Epithelial cell of proximal tubule (primary cell): ENCODE measurements at regions not wholly inside any gene's neighbourhood (a gene's known extent, or its start where the extent isn't known, plus 50 kb on each side); places are given as distances from the start of the nearest gene placed in this dataset.

ENCODE experiments used
- DNase-seq: peaks from one replicate; pipeline ENCODE4 v3.0.0-alpha.2; 2011; ENCODE audit warnings: low read depth
- H3K4me3 ChIP-seq: 2 replicates; pipeline ENCODE4 v1.5.1; 2011; ENCODE audit warnings: low read depth, mild to moderate bottlenecking, low read length
- TF ChIP-seq, protein P1 (sequence below): conservative IDR thresholded peaks from 2 replicates; pipeline ENCODE4 v1.5.1; 2012; ENCODE audit warnings: low read depth, mild to moderate bottlenecking, low read length

DNA sequence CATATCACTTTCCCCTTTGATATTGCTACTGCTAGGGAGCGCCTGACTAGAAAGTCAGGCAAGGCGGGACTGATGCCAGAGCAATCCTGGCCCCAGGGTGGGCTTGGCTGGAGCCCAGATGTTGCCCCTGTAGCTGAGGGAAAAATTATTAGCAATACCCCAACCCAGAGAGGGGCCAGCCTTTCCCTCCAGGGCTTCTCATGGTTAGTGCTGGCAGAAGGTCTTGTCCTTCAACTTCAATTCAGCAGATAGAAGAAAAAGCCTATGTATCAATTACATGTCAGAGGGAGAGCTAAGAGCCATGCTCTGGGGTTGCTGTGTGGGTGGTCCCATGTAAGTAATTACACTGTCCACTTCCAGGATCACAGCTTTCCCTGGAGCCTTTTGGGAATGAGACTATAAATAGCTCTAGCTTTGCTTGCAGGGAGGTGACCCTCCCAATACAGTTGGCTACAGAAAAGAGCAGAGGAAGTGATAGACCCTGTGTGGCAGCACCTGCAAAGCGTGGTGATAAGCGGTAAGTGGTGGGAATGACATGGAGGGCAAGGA, 579.1 kb downstream of the CCSER2 start:
- no peak overlapping the region for H3K4me3 ChIP-seq
- TF ChIP-seq, protein P1, sequence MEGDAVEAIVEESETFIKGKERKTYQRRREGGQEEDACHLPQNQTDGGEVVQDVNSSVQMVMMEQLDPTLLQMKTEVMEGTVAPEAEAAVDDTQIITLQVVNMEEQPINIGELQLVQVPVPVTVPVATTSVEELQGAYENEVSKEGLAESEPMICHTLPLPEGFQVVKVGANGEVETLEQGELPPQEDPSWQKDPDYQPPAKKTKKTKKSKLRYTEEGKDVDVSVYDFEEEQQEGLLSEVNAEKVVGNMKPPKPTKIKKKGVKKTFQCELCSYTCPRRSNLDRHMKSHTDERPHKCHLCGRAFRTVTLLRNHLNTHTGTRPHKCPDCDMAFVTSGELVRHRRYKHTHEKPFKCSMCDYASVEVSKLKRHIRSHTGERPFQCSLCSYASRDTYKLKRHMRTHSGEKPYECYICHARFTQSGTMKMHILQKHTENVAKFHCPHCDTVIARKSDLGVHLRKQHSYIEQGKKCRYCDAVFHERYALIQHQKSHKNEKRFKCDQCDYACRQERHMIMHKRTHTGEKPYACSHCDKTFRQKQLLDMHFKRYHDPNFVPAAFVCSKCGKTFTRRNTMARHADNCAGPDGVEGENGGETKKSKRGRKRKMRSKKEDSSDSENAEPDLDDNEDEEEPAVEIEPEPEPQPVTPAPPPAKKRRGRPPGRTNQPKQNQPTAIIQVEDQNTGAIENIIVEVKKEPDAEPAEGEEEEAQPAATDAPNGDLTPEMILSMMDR, result no peak
- no peak for DNase-seq

DNA sequence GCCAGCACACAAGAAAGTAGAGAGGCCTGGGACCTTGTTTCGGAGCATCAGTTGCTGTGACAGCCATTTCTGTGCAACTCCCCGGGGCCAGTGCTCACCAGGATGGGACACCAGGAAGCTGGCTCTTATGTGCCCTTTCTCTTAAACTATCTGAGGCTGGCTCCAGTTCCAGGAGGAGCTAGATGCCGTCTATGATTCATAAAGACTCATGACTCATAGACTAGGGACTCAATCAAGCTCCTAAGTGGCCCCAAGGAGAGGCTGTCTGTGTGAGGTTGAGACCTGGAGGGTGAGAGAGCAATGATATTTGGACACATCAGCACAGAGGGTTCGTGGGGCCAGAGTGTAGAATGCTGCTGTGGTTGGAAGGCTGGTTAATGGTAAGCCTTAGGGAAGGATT, 580.1 kb downstream of the CCSER2 start:
- TF ChIP-seq, protein P1, result no peak
- no peak for DNase-seq
- H3K4me3 ChIP-seq, result no peak overlapping the region

DNA sequence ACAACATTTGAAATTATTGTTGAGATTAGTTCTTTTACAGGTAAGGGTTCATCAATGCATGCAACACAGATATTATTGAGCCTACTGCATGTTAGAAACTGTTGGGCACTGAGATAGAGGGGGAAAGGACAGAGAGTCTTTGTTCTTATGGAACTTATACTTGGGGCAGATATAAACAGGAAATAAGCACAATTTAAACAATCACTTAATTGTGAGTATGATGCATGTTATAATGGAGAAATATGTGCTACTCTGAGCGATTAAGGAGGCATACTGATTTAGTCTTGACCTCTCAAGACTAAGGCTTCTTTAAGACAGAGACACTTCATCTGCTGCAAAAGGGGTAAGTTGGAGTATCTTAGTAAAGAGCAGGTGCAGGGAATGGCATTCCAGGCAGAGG, 593.3 kb downstream of the CCSER2 start:
- no peak for DNase-seq
- TF ChIP-seq, protein P1, result no peak
- H3K4me3 ChIP-seq, result no peak overlapping the region

DNA sequence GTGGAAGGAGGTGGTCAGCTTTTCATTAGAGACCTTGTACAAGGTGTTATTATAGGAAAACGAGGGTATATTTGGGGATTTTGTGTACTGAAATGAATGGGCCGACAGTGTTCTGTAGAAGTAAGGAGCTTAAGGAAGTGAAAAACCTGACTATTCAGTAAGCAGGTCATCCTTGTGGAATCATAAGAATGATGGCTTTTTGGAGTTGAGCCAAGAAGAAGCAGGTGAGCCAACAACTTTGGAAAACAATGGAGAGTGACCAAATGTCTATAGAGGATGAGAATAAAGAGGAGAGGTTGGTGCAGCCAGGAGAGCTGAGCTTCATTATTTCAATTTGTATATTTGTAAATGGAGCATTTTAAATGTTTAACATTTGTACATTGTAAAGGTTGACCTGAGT, 595.7 kb downstream of the CCSER2 start:
- TF ChIP-seq, protein P1, result no peak
- H3K4me3 ChIP-seq, result no peak overlapping the region
- no peak for DNase-seq

DNA sequence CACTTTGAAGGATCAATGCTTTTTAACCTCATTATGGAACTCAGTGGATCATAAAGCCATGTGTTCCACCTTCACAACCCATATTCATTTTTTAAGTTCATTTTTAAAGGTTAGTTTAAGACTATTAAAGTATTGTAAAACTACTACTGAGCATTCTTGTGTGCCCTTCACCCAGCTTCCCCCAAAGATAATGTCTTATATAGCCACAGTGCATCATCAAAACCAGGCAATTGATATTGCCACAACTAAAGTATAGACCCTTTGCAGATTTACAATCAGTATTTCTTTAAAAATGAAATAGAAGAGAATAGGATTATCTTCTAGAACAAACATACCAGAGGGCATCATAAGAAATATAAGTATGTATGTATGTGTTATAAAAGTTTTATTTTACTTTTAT, 597.1 kb downstream of the CCSER2 start:
- no peak overlapping the region for H3K4me3 ChIP-seq
- TF ChIP-seq, protein P1, result no peak
- DNase-seq, result no peak

DNA sequence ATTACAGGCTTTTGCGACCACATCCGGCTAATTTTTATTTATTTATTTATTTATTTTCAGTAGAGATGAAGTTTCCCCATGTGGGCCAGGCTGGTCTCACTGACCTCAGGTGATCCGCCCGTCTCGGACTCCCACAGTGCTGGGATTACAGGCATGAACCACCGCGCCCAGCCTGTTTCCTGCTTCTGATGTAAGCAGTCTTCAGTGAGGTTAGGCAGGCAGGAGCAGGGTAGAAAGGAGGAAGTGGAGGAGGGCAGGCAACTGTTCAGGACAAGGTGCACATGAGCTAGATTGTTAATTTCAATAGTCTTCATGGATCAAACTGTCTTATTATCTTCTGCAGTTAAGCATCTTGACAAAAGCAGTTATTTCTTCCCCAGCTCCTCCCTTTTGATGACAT, 605.0 kb downstream of the CCSER2 start:
- DNase-seq, result no peak
- TF ChIP-seq, protein P1, result no peak
- no peak overlapping the region for H3K4me3 ChIP-seq

DNA sequence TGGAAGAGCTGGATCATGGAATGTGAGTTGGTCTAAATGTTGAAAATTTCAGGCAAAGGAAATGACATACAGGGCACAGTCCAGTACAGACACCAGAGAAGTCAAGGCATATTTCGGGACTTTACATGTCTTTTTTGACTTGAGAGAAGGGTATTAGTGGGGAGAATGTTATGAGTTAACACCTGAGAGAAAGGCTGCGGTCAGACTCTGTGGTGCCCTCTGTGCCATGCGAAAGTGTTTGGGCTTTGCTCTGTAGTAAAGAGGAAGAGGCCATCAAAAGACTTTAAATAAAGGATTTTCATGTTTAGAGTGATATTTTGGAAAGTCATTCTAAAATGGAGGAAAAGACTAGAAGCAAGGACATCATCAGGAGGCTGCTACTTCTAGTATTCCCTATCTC, 607.4 kb downstream of the CCSER2 start:
- TF ChIP-seq, protein P1, result no peak
- H3K4me3 ChIP-seq, result no peak overlapping the region
- no peak for DNase-seq
